HG02884 (cell line): ENCODE measurements at regions not wholly inside any gene's neighbourhood (a gene's known extent, or its start where the extent isn't known, plus 50 kb on each side); places are given as distances from the start of the nearest gene placed in this dataset.
"Not testable (repeated sequence)": the region's sequence is repeated elsewhere in the genome, so short reads cannot be mapped to it uniquely, and the experiment has no call there.

Source experiments
- ATAC-seq: cut with Tn5 transposase; IDR thresholded peaks from one replicate; pipeline ENCODE4 v1.9.1; 2021; ENCODE audit warnings: mild to moderate bottlenecking, moderate library complexity; ENCODE audit not compliant: unreplicated experiment

GRCh38 chr7:73244782-73245311, 63.8 kb downstream of the NSUN5 start:
- ATAC-seq, result not testable (repeated sequence)

DNA sequence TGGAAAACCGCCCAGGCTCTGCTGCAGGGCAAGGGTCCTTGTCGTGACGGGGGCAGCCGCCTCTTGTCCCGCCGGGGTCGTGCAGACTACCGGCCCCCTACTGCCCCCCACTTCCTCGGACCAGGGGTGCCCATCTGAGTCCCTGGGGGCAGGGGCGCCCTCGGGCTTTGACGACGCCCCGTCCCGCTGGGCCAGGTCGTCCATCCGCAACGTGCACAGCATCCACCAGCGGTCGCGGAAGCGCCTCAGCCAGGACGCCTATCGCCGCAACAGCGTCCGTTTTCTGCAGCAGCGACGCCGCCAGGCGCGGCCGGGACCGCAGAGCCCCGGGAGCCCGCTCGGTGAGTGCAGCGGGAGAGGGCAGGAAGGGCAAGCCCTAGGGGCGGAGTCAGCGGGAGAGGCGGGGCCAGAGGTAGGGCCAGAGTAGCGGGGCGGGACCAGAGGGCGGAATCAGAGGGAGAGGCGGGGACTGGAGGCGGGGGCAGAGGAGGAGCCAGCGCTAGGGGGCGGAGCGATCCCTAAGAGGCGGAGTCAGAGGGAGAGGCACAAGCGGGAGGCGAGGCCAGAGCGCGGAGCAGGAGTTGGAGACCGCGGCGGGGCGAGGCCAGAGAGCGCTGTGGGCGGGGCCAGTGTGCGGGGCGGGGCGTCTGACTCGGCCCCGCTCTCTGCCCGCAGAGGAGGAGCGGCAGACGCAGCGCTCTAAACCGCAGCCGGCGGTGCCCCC, 73.5 kb downstream of the NSUN5 start:
- ATAC-seq, result peak; percentile 87

GRCh38 chr7:73225745-73226144, 82.9 kb downstream of the NSUN5 start:
- not testable (repeated sequence) for ATAC-seq

- peak; percentile 51 for ATAC-seq
Measured at GRCh38 chr7:73221724-73222123, 86.9 kb downstream of the NSUN5 start.

DNA sequence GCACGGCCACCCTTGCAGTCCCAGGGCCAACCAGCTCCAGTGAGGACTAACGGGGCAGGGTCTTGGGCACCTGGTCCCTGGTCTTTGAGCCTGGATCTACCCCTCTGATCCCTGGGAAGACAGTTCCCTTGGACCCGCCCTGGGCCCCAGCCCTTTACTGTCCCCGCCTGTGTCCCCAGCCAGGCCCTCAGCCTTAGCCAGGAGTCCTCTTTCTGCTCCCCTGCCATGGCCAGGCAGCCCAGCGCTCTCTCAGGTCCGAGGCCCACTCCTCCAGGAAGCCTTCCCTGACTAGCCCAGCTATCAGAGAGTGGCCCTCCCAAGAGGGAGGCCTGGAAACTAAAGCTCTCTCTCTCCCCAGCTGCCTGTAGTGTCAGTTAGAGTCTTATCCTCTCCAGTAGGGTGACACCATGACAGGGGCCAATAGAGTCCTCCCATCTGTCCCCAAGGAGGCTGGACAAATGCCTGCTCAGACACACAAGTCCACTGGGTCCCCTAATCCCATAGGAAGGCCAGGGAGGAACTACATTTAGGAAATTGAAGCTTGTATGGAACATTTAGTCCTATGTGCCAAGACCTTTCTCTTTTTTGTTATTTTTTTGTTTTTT, 87.8 kb downstream of the NSUN5 start:
- peak; percentile 32 for ATAC-seq

GRCh38 chr7:73220357-73220756, 88.3 kb downstream of the NSUN5 start:
- peak; percentile 72 for ATAC-seq

DNA sequence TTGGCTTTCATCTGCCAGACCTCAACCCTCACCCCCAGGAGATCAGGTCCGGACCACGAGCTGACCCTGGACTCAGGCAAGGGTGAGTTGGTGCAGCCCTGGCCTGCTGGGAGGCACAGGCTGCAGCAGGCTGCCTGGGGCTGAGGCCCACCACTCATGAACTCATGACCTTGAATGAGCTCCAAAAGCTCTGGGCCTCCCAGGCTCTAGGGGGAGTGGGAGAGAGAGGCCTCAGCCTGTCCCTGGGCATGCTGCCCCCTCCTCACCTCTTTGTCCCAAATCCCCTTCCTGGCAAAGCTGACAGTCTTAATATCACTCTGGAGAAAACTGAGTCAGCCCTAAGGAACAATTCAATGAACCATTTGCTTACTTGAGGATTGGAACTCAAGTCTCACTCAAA, 89.8 kb downstream of the NSUN5 start:
- ATAC-seq, result not testable (repeated sequence)

GRCh38 chr7:73216046-73216675, 92.5 kb downstream of the NSUN5 start:
- not testable (repeated sequence) for ATAC-seq

DNA sequence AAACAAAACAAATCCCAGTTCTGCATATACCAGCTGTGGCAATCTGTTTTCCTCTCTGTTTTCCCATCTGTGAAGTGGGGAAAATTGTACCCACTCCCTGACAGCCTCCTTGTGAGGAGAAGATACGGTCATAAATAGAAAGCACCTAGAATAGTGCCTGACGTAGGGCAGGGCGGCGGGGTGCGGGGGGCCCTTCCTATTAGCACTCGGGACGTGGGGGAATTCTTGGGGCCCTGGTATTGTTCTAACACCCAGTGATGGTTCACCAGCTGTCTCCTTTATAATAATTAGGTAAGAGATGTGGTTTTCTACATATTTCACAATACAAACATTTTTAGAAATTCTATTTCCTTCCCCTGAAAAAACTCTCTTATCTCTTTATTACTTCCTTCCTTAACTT, 93.4 kb downstream of the NSUN5 start:
- not testable (repeated sequence) for ATAC-seq

GRCh38 chr7:73214471-73214870, 94.2 kb downstream of the NSUN5 start:
- not testable (repeated sequence) for ATAC-seq

DNA sequence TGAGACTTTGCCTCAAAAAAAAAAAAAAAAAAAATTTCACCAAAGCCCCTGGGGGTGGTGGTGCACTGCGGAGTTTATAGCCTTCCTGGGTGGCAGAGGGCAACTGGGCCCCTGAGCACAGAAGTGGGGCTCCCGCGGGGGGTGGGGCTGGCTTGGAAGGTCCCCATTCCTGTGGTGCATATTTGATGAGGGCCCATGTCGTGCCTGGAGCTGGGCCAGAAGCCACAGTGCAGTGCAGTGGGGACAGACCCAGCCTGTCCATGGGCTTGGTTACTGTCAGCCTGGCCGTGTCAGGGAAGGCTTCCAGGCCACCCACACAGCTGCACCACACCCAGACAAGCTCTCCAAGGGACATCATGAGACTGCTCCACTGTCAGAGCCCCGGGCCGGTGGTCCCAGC, 95.5 kb downstream of the NSUN5 start:
- peak; percentile 48 for ATAC-seq

DNA sequence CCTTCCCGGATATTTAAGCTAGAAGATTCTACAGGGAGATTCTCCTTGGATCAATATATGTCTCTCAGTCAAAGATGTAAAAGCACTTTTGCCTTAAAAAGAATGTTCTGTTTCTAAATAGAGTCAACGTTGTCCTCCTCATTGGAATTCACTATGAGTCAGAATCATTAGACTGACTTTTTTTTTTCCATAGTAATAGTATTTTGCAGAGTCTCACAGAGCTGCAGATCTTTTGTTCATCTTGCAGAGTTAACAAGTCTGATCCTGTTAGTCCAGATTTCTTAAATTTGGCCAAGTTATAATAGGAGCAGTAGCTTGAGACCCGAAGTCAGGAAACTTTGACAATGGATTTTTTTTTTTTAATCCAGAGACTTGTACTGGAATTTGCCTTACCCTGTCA, 103.0 kb downstream of the NSUN5 start:
- not testable (repeated sequence) for ATAC-seq

DNA sequence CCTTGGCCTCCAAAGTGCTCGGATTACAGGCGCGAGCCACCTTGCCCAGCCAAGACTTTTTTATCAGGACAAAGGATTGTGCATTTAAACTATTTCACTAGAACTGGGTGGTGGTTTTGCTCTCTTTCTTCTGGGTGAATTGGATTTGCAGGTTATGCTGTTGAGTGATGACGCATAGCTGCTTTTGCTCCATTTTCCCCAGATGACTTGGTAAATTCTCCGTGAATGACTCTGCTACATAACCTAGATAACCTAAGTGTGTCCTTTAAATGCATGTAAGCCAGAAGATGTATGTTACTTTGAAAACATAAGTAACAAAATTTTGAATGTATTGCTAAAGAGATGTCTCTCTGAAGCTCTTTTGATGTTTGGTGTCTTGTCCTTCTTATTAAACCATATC, 103.7 kb downstream of the NSUN5 start:
- not testable (repeated sequence) for ATAC-seq

DNA sequence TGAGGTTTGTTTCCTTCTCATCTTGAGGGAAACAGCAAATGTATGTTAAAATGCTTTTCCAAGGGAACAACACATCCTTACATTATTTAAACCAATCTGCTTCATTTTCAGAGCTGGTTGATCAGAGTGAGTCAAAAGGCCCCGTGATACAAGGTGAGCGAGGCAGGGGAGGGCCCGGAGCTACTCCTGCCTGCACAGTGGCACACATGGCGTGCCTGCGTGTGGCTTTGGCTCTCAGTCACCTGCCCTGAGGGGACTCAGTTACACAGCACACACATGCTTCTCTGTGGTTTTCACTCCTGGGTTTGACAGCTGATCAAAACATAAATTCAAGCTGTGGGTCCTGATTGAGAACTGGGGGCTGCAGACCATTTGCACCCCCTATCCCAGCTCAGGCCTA, 105.3 kb downstream of the NSUN5 start:
- not testable (repeated sequence) for ATAC-seq

DNA sequence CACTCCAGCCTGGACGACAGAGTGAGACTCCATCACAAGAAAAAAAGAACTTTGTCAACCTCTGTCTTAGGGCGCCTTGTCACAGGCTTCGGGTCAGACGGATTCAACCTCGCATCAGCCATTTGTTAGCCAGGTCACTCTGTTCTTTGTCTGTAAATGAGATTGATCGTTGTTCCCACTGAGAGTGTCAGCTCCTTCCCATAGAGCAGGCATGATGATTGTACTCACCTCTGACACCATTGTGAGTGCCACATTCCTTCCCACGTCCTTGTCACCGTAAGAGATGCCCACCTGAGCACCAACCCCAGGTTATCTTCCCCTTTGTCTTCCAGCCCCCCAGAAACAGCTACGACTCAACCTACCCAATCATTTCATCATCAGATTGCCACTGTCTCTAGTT, 107.4 kb downstream of the NSUN5 start:
- not testable (repeated sequence) for ATAC-seq

GRCh38 chr7:73200518-73201099, 108.0 kb downstream of the NSUN5 start:
- not testable (repeated sequence) for ATAC-seq

DNA sequence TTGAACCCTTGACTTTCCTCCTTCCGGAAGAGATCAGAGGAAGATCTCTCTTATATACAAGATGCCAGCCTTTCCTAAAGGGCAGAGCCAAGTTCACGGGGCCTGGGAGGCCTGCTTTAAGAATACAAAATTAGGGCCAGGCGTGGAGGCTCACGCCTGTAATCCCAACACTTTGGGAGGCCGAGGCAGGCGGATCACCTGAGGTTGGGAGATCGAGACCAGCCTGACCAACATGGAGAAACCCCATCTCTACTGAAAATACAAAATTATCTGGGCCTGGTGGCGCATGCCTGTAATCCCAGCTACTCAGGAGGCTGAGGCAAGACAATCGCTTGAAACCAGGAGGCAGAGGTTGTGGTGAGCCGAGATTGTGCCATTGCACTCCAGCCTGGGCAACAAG, 108.2 kb upstream of the SPDYE9 start:
- ATAC-seq, result not testable (repeated sequence)

- ATAC-seq, result not testable (repeated sequence)
Measured at GRCh38 chr7:73190483-73191155, 104.8 kb upstream of the SPDYE9 start.

- ATAC-seq, result not testable (repeated sequence)
Measured at GRCh38 chr7:73188287-73188686, 102.4 kb upstream of the SPDYE9 start.

DNA sequence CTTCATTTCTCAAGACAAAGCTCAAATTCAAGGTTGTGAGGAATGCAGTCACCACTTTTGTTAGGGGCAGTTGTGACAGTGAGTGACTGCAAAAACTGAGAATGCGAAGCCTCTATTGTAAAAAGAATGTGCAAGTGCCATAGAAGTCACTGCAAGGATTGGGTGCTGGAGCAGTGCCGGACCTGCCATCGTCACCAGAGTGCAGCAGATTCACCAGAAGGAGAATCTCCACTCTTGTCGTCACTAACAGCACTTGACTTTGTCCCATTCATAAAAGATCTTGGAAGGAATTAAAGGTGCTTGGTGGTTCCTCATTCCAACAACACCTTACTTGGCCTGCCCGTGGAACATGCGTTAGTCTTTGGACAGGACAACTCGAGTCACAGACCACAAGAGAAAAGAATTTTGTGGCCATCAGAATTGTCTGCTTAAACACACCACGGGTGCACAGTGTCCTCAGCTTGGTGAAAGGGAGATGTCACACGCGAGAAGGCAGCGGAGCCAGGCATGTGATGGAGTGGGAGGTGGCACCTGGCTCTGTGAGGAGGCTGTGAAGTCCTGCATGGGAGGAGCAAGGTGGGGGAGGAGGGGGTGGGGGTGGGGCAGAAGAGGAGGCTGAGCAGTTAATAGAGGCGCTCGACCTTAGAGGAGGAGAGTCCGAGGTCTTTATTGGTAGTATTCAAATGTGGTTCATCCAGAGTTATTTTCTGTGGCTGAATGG, 100.9 kb upstream of the SPDYE9 start:
- not testable (repeated sequence) for ATAC-seq
